Suprapubic skin (tissue), 3 donors: ENCODE measurements at regions not wholly inside any gene's neighbourhood (a gene's known extent, or its start where the extent isn't known, plus 50 kb on each side); places are given as distances from the start of the nearest gene placed in this dataset.

Source experiments
- EP300 ChIP-seq: sonication (generic); formaldehyde crosslinking; IDR thresholded peaks from one replicate; pipeline ENCODE4 v1.6.1; 2017; ENCODE audit warnings: antibody characterized with exemption
- TF ChIP-seq, protein P1 (sequence below), 2 donors: fragments of 200-600 bp in 1 of 2; fragments of 450-650 bp in 1 of 2; sonication (generic) in 1 of 2; IDR thresholded peaks; one replicate each; pipeline ENCODE4 v1.5.1; 2016 to 2019; ENCODE audit warnings: antibody characterized with exemption in 2 of 2, mild to moderate bottlenecking in 1 of 2, moderate library complexity in 1 of 2

DNA sequence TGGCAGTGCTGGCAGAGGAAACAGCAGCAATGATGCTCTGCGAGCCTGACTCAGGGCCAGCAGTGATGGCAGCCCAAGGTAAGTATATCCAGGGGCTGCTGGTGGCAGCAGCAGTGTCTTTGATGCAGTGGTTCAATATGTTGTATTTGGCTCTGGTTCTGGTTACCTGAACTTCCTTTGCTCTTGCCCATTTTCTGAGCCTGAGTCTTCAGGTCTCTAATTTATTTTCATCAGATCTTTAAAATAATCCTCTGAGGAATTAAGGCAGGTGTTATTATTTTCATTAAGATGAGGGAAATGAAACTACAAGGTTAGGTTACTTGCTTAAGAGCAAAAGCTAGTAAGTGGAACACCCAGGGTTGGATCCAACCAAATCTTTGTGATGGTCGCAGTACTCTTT, 102.8 kb upstream of the BMP2K start:
- TF ChIP-seq, protein P1, sequence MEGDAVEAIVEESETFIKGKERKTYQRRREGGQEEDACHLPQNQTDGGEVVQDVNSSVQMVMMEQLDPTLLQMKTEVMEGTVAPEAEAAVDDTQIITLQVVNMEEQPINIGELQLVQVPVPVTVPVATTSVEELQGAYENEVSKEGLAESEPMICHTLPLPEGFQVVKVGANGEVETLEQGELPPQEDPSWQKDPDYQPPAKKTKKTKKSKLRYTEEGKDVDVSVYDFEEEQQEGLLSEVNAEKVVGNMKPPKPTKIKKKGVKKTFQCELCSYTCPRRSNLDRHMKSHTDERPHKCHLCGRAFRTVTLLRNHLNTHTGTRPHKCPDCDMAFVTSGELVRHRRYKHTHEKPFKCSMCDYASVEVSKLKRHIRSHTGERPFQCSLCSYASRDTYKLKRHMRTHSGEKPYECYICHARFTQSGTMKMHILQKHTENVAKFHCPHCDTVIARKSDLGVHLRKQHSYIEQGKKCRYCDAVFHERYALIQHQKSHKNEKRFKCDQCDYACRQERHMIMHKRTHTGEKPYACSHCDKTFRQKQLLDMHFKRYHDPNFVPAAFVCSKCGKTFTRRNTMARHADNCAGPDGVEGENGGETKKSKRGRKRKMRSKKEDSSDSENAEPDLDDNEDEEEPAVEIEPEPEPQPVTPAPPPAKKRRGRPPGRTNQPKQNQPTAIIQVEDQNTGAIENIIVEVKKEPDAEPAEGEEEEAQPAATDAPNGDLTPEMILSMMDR (IDR thresholded peaks at IDR 0.05) = no peak
- TF ChIP-seq EP300 = no peak
